ENCODE measurements at regions not wholly inside any gene's neighbourhood (a gene's known extent, or its start where the extent isn't known, plus 50 kb on each side); places are given as distances from the start of the nearest gene placed in this dataset.

GRCh38 chr2:71747559-71747958 is 294.2 kb downstream of the DYSF start:
- TF ChIP-seq CEBPB (IDR thresholded peaks at IDR 0.05; ENCODE audit: low read depth, low read length): no peak
- TF ChIP-seq CTCF (IDR thresholded peaks at IDR 0.05; ENCODE audit: control extremely low read depth in 1 of 3, insufficient read depth in 1 of 3, low read depth in 1 of 3, low read length in 3 of 3): no peak
- TF ChIP-seq RFX5 (IDR thresholded peaks at IDR 0.05; ENCODE audit: borderline replicate concordance, low read depth, low read length): no peak
- no peak for TF ChIP-seq EZH2 (IDR thresholded peaks at IDR 0.05; ENCODE audit: low read depth, low read length, severe bottlenecking)
- no peak for TF ChIP-seq POLR2AphosphoS5 (IDR thresholded peaks at IDR 0.05; ENCODE audit: low read depth, low read length)
- no peak for TF ChIP-seq KDM1A (IDR thresholded peaks at IDR 0.05; ENCODE audit: borderline replicate concordance, low read length)
- TF ChIP-seq MAFK (IDR thresholded peaks at IDR 0.05; ENCODE audit: low read depth, low read length): no peak
- TF ChIP-seq TAF1 (IDR thresholded peaks at IDR 0.05; ENCODE audit: low read depth, low read length): no peak
- no peak for TF ChIP-seq SP1 (IDR thresholded peaks at IDR 0.05; ENCODE audit: low read depth, low read length)
